ENCODE measurements at regions not wholly inside any gene's neighbourhood (a gene's known extent, or its start where the extent isn't known, plus 50 kb on each side); places are given as distances from the start of the nearest gene placed in this dataset.

GRCh38 chr13:48885027-48885395 is 90.7 kb upstream of the FNDC3A start:
- Mint-ChIP-seq H3K9me3 (no peaks in the 10 kb centered on the region), H3K27ac (no peak overlapping the region), H3K4me1 (peaks cover 10% of the 10 kb centered on the region; the same call in 2 of the 3 replicates), H3K4me3 (no peak overlapping the region), H3K36me3 (ENCODE audit: low read depth) (no peaks in the 10 kb centered on the region), H3K27me3 (ENCODE audit: insufficient read depth, low read depth, poor library complexity) (peaks cover 3% of the 10 kb centered on the region)
- Histone ChIP-seq H2AFZ (no peak overlapping the region), H3K4me1 (ENCODE audit: insufficient read depth) (no peaks in the 10 kb centered on the region), H3K27ac (ENCODE audit: low read depth) (no peak overlapping the region), H3K27me3 (ENCODE audit: insufficient read depth) (peaks cover 14% of the 10 kb centered on the region), H3K79me2 (replicated peaks; ENCODE audit: insufficient read depth) (no peaks in the 10 kb centered on the region), H3F3A (replicated peaks; ENCODE audit: low read depth) (no peaks in the 10 kb centered on the region), H3K4me2 (no peak overlapping the region), H3K36me3 (ENCODE audit: insufficient read depth) (no peaks in the 10 kb centered on the region), H3K4me3 (no peak overlapping the region), H3K9me2 (ENCODE audit: insufficient read depth) (no peaks in the 10 kb centered on the region), H4K20me1 (replicated peaks; ENCODE audit: insufficient read depth) (no peaks in the 10 kb centered on the region)
- DNase-seq (ENCODE audit: low spot score) (no peak), ATAC-seq (no peak)
- TF ChIP-seq ETS1 (IDR thresholded peaks at IDR 0.05) (no peak), EZH2 (IDR thresholded peaks at IDR 0.05; ENCODE audit: low read depth, unreplicated experiment) (no peak), ZNF114 (CRISPR knock-in tag; IDR thresholded peaks at IDR 0.05) (no peak), JUNB (IDR thresholded peaks at IDR 0.05; ENCODE audit: unreplicated experiment) (no peak), POLR2AphosphoS5 (IDR thresholded peaks at IDR 0.05; ENCODE audit: low read depth) (no peak), CREB1 (CRISPR knock-in tag; IDR thresholded peaks at IDR 0.05; ENCODE audit: low read depth) (no peak), NANOG (IDR thresholded peaks at IDR 0.05; ENCODE audit: borderline replicate concordance) (no peak), ZNF331 (CRISPR knock-in tag; IDR thresholded peaks at IDR 0.05; ENCODE audit: low read depth) (no peak), STAT1 (IDR thresholded peaks at IDR 0.05; ENCODE audit: unreplicated experiment) (no peak), EZH2phosphoT487 (IDR thresholded peaks at IDR 0.05; ENCODE audit: unreplicated experiment) (no peak), ZNF462 (CRISPR knock-in tag; IDR thresholded peaks at IDR 0.05) (no peak), REST (IDR thresholded peaks at IDR 0.05; ENCODE audit: unreplicated experiment) (no peak), CTCF (conservative IDR thresholded peaks at IDR 0.05; ENCODE audit: low read depth in 2 of 2) (no peak)
